AG09309 (cell line): ENCODE measurements at regions not wholly inside any gene's neighbourhood (a gene's known extent, or its start where the extent isn't known, plus 50 kb on each side); places are given as distances from the start of the nearest gene placed in this dataset.
"Not testable (repeated sequence)": the region's sequence is repeated elsewhere in the genome, so short reads cannot be mapped to it uniquely, and the experiment has no call there.

Experiments
- DNase-seq: peaks from one replicate; pipeline ENCODE4 v3.0.0-alpha.2; 2010; ENCODE audit warnings: low read depth
- H3K4me3 ChIP-seq: 2 replicates; pipeline ENCODE4 v1.5.1; 2011; ENCODE audit warnings: mild to moderate bottlenecking, low read depth, low read length, moderate library complexity; ENCODE audit not compliant: control insufficient read depth
- CTCF ChIP-seq: IDR thresholded peaks from 2 replicates; pipeline ENCODE4 v1.5.1; 2011; ENCODE audit warnings: mild to moderate bottlenecking, low read depth, low read length, inconsistent platforms; ENCODE audit not compliant: insufficient read depth, control insufficient read depth; ENCODE audit errors: missing control alignments

- no peak overlapping the region for H3K4me3 ChIP-seq
- no peak for TF ChIP-seq CTCF
- no peak for DNase-seq
Observed at GRCh38 chr3:132987396-132987795, 50.8 kb upstream of the TMEM108 start.

GRCh38 chr3:132984181-132984580 is 54.0 kb upstream of the TMEM108 start:
- TF ChIP-seq CTCF: no peak
- no peak overlapping the region for H3K4me3 ChIP-seq
- DNase-seq: no peak

- no peak for DNase-seq
- no peak for TF ChIP-seq CTCF
- H3K4me3 ChIP-seq: no peak overlapping the region
Observed at GRCh38 chr3:132983143-132983770, 54.9 kb upstream of the TMEM108 start.

GRCh38 chr3:132981719-132982118 is 56.5 kb upstream of the TMEM108 start:
- TF ChIP-seq CTCF: no peak
- DNase-seq: no peak
- no peak overlapping the region for H3K4me3 ChIP-seq

GRCh38 chr3:132980102-132980501 is 58.1 kb upstream of the TMEM108 start:
- no peak for TF ChIP-seq CTCF
- DNase-seq: no peak
- H3K4me3 ChIP-seq: no peak overlapping the region

GRCh38 chr3:132979606-132980005 is 58.6 kb upstream of the TMEM108 start:
- no peak for DNase-seq
- no peak for TF ChIP-seq CTCF
- H3K4me3 ChIP-seq: no peak overlapping the region

- not testable (repeated sequence) for DNase-seq, H3K4me3 ChIP-seq
Observed at GRCh38 chr3:132978946-132979345, 59.2 kb upstream of the TMEM108 start.
